ENCODE measurements at regions not wholly inside any gene's neighbourhood (a gene's known extent, or its start where the extent isn't known, plus 50 kb on each side); places are given as distances from the start of the nearest gene placed in this dataset.

DNA sequence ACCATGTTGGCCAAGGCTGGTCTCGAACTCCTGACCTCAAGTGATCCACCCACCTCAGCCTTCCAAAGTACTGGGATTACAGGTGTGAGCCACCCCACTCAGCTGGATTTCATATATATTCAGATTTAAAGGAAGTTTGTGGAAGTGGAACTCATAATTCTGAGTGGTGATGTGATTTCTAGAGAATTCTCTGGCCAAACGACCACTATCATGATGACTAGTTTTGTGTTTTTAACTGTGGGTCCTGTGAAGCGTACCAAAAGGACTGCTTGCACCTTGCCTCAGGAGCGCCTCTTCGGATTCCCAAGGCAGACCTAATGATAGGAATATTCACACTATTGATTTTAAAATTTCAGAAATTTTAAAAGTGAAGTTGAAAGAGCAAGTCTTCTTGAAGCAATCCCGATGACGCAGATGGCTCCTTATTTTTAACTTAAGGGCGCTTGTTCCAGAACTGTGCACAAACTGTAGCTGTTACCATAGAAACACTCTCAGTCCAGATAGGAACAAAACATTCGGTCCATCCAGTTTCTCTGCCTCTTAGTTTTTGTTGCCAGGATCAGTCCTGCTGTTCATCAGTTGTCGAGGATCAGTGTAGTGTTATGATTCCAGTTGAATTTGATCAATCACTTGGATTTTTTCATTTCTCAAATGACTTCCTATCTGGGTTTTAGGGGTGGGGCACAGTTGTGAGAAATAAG is 51.7 kb upstream of the CLCN4 start:
- Histone ChIP-seq H3K36me3 (ENCODE audit: low read depth) (no peaks in the 10 kb centered on the region), H3K4me3 (ENCODE audit: severe bottlenecking) (no peak overlapping the region), H3K27me3 (ENCODE audit: insufficient read depth, poor library complexity, severe bottlenecking) (no peaks in the 10 kb centered on the region), H3K4me1 (ENCODE audit: insufficient read depth, poor library complexity, severe bottlenecking) (no peaks in the 10 kb centered on the region), H3K27ac (ENCODE audit: poor library complexity, severe bottlenecking) (no peak overlapping the region), H3K9me3 (ENCODE audit: severe bottlenecking) (no peaks in the 10 kb centered on the region)
- ATAC-seq (ENCODE audit: low read depth), result no peak
- no peak for DNase-seq (ENCODE audit: low spot score)
- no peak for TF ChIP-seq CTCF (IDR thresholded peaks at IDR 0.05; ENCODE audit: poor library complexity, severe bottlenecking)

DNA sequence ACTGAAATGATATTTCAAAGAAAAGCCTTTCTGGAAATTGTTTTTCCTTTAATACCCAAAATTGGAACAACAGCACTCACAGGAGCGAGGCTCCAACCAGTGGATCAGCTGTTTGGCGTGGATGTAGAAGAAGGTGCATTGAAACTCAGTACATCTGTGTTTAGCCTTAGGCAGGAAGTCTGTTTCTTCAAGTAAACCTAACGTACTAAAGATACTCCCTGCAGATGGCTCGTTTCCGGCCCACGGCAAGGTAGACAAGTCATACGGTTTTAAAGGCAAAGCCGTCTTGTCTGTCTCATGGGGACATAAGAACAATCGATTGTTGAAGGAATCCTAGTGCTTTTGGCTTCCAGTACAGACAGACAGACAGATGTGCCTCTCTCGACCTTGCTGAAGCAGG is 50.0 kb upstream of the CLCN4 start:
- H3K9me3 ChIP-seq (ENCODE audit: severe bottlenecking), result no peaks in the 10 kb centered on the region
- ATAC-seq (ENCODE audit: low read depth) (no peak), DNase-seq (ENCODE audit: low spot score) (no peak)
- no peaks in the 10 kb centered on the region for H3K4me1 ChIP-seq (ENCODE audit: insufficient read depth, poor library complexity, severe bottlenecking)
- no peak for TF ChIP-seq CTCF (IDR thresholded peaks at IDR 0.05; ENCODE audit: poor library complexity, severe bottlenecking)
- H3K27me3 ChIP-seq (ENCODE audit: insufficient read depth, poor library complexity, severe bottlenecking), result no peaks in the 10 kb centered on the region
- H3K4me3 ChIP-seq (ENCODE audit: severe bottlenecking), result no peak overlapping the region
- no peaks in the 10 kb centered on the region for H3K36me3 ChIP-seq (ENCODE audit: low read depth)
- no peak overlapping the region for H3K27ac ChIP-seq (ENCODE audit: poor library complexity, severe bottlenecking)
